ENCODE measurements at regions not wholly inside any gene's neighbourhood (a gene's known extent, or its start where the extent isn't known, plus 50 kb on each side); places are given as distances from the start of the nearest gene placed in this dataset.

DNA sequence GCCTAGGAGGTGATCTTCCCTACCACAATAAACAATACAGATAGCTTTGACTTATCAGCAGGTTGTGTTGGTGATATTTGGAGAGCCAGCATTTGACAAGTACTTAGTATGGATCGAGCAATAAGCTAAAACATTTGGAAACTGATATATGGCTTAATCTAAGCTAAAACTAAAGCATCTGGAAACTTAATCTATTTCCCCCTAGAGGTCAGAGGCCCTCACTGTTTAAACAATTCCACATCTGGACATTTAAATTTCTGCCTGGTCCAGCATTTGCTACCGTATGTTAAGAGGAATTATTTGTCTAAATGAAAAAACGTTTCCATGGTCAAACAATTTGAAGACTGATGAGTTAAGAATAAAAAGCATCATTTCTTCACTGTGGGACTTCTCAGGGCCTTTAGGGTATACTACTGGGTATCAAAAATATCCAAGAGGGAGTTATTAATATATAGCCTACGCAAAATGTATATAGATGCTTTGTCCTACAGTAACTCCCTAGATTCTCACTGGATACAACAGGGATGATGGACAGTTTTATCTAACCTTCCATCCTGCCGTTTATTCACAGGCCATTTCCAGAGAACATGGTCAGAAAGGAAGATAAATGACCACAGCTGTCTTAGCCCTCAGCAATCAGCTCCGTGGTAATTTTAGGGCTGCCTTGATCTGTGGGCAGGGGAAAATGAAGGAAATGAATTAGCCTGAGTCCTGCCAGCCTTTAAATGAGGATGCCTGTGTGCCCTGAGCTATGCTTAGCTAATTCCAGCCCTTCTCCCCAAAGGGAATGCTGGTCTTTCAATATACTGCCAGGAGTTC lies 135.4 kb upstream of the NUDT4 start:
- DNase-seq (ENCODE audit: low read depth in 1 of 2, low spot score in 1 of 2), result no peak

DNA sequence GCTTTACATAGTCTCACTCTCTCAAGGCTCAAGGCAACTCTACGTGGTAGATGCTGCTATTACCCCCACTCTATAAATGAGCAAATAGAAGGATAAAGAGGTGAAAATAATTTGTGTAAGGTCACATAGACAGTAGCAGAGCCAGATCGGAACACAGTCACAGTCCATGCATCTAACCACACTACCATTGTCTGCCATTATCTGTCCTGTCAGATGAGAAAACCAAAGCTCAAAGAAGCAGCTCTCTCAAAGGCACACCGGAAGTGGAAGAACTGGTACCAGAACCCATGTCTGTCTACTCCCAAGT lies 134.4 kb upstream of the NUDT4 start:
- DNase-seq (ENCODE audit: low read depth in 1 of 2, low spot score in 1 of 2), result no peak

DNA sequence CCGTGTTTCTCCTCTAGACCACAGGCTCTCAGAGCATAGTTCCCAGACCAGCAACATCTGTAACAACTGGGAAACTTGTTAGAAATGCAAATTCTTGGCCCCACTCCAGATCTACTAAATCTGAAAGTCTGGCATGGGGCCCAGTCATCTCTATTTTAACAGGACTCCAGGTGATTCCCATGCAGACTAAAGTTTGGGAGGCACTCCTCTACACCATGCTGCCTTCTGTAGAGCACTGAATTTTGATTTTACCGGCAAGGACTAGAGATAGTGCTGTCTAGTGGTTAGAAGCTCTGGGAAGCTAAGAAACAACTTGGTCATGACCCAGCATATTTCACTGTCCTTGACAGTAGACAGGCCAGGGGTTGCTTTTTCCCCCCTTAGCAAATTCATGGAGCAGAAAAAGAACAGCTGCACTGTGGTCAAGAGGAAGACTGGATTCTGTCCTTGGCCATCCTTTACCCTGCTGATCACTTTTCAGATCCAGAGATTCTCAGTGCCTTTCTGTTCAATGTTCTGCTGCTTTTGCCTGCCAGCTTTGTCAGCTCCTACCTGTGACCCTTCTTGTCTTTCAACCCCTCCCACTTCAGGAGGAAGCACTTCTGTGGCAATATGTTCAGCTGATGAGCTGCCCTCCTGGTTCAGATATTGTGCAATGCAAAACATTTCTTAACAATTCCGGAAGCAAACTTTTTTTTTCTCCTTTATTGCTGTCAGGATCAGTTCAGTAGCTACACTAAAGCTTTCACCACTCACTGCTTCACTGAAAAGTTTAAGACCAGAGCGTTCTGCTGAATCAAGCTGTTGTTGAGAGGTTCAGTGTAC lies 133.8 kb upstream of the NUDT4 start:
- DNase-seq (ENCODE audit: low read depth in 1 of 2, low spot score in 1 of 2), result no peak

DNA sequence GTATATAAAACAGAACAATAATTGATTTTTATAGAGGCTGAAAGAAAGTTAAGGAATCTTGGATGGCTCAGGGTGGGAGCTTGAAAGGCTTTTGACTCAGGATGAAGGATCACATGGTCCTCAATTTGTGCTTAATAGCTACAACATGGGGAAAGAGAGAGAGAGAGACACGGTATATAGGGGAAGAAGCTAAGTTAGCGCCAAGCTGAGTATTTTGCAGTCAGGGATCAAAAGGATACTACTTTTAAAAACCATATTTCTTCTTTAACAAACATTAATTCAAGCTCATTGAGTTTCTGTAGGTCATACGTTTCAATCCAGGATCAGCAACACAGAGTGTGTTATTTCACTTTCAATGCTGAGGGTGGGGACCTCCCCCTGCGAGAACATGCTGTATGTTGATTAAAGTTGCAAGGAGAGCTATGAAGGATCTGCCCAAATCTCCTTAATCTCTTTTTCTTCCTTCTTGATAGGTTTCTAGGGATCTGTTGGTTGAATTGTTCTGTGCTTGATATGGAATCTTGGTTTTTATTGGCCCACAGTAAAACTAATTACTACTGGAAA lies 133.1 kb upstream of the NUDT4 start:
- no peak for DNase-seq (ENCODE audit: low read depth in 1 of 2, low spot score in 1 of 2)

DNA sequence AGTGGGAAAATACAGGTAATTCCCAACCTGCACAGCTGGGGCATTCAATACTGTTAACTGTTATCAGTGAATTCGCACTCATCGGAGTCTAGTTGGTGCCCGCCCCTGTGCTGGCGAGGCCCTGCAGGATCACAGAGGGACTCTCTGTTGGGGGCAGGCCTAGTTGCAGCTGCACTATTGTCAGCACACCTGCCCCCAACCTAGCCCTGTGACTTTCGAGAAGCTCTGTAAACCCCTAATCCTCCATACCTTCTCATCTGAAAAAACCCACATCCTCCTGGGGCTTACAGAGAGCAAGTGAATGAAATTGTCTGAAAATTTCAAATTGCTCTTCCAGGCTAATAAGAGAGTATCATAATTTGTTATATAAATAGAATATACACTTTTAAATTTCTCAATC lies 132.2 kb upstream of the NUDT4 start:
- DNase-seq (ENCODE audit: low read depth in 1 of 2, low spot score in 1 of 2), result no peak

DNA sequence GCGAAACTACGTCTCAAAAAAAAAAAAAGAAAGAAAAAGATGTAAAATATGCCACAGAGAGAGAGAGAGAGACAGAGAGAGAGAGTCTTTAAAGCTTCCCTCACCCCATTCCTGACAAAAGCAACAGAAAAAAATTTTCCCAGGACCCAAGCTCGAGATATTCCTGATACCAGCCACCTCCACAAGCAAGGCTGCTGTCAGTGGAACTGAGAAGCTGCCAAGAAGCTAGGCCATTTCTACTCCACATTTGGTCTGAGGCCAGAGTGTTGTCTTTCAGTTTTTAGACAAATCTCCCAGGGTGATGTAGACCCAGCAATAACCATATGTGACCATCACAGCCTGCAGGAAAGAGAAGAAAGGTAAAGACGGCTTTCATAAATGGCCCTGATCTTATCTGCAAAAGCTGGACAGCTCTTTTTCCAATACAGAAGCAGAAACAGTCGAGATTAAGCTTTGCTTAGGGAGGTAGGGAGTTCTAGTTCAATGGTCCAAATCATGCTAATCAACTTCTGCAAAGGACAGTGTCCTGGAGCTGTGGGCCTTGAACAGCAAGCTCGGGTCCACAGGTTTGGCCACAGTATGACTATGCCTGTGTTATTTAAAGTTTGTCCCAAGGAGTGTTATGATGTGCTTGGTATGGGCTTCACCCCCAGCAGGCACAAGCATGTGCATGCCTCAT lies 130.3 kb upstream of the NUDT4 start:
- no peak for DNase-seq (ENCODE audit: low read depth in 1 of 2, low spot score in 1 of 2)

DNA sequence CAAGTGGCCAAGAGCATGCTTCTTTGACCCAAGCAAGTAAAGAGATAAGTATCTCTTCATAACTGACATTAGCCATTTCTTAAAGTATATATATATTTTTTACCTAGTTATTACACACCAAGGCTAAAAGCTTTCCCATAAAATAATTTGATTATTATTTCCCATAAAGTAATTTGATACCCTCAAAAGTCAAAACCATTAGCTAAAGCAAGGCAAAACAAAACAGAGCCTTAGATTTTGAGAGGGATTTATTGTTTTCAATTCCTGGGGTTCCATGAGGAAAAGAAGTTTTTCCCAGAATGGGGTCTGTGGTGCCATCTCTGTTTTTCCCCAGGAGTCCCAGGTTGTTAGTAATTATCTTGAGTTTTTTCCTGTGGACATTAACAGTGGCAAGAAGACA lies 125.5 kb upstream of the NUDT4 start:
- no peak for DNase-seq (ENCODE audit: low read depth in 1 of 2, low spot score in 1 of 2)

DNA sequence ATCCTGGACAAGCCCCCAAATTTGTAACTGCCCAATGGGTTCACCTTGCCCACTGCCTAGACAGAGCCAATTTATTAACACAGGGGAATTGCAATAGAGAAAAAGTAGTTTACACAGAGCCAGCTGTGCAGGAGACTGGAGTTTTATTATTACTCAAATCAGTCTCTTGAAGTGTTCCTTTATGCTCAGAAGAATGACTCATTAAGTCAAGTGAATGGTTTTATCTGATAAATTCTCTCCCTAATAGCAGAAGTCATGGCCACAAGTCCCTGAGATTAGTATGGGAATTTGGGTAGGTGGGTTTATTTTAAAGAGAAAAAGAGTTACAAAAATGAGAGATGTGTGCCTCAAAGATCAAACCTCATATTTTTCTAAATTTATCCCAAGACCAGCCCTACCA lies 122.8 kb upstream of the NUDT4 start:
- DNase-seq (ENCODE audit: low read depth in 1 of 2, low spot score in 1 of 2), result no peak

DNA sequence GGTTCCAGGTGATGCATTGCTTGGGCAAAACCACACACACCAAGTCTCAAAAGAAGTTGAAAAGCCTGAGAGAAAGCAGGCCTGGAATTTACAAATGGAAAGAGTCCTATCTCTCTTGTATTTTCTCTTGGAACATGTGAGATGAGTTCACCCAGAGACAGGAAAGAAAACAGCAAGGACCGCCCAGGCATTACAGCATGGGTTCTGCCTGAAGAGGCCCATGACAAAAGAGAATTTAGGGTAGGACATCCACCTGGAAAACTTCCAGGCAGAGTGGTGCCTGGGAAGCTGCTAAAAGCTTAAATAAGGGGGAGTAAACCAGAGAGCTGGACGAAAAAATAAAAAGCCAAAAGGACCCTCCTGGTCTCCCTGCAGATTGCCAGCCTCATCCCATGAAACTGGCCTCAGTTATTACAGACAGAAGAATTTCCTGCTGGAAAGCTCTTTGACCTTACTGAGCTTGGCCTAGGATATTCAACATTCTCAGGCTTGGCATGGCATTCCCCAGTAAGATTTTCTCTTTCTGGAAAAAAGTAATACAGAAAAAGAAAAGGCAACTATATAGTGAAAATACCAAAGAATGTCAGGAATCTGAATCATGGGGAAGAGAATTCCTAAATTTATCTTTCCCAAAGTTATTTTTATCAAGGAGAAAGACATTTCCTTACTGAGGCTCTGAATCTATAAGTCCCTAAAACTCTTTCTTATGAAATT lies 121.3 kb upstream of the NUDT4 start:
- no peak for DNase-seq (ENCODE audit: low read depth in 1 of 2, low spot score in 1 of 2)

DNA sequence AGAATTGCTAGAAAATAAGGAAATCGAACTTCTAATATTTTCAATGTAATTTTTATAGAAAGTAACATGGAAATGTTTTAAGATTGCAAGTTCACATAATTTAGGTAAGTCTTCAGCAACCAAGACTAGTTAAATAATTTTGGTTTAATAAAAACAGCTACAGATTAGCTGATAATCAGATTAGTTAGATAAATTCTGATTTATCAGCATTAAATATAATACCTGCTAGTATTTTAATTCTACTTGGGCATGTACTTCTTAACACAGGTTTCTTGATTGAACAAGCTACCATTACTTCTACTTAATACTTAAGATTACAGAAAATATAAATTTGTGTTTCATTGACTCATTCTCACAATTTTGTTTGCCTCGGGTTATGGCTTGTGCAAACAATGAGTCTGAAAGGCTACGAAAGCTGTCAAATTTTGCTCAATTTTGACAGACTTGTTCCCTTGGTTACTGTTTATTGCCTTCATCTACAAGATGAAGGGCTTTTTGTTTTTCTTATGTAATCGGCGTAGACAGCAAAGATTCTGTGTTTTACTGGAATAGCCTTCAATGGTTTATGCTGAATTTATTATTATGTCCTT lies 116.1 kb upstream of the NUDT4 start:
- no peak for DNase-seq (ENCODE audit: low read depth in 1 of 2, low spot score in 1 of 2)

DNA sequence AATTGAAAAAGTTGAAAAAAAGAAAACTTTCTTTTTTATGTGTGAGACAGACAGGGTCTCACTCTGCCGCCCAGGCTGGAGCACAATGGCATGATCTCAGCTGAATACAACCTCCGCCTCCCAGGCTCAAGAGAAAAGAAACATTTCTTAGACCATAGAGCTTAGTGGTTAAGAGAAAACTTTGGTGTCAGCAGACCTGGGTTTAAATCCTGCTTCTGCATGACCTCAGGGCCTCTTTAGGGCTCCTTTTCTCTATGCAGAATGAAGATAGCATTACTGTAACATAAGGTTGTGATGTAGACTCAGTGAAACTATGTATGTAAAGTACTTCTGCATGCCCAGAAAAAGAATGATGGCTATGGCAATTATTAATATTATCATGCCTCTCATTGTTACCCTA lies 104.7 kb upstream of the NUDT4 start:
- no peak for DNase-seq (ENCODE audit: low read depth in 1 of 2, low spot score in 1 of 2)

DNA sequence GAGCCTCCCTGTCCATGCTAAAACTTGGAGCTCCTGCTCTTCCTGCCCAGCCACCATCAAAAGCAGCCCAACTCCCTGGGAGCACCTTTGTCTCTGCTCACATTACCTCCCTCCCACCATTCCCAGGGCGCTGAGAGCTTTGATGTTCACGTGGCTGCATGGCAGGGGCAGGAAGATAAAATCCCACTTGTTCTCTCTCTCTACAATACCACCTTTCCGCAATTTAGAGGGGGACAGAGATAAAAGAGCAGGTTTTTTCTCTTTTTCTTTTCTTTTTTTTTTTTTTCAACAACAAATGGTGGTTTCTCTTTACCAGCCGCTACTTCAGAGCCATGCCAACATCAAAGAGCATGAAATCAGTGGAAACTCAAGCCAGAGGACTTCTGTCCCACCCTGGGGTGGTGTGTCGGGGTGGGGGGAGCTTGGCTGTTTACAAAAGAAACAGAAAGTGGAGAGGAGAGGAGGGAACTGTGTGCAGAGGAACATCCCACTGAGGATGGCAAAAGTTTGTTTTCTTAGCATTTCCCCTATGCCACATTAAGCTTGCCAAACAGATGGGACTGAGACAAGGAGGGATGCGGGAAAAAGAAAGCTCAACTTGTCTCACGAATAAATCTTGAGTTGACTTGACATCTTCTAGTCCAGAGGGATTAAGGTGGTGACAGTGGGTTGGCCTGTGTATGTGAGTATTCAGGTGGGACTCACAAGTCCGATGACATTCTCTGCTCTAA lies 103.7 kb upstream of the NUDT4 start:
- no peak for DNase-seq (ENCODE audit: low read depth in 1 of 2, low spot score in 1 of 2)

DNA sequence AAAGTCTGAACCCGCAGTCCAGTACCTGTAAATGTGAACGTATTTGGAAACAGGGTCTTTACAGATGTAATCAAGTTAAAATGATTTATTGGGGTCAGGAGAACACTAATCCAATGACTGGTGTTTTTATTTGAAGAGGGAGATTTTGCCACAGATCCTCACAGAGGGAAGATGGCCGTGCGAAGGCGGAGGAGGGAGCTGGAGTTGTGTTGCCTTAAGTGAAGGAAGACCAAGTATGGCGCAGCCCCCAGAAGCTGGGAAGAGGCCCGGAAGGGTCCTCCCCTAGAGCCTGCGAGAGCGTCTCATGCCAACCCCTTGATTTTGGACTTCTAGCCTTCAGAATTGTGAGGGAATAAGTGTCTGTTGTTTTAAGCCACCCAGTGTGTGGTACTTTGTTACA lies 102.8 kb upstream of the NUDT4 start:
- DNase-seq (ENCODE audit: low read depth in 1 of 2, low spot score in 1 of 2), result no peak

DNA sequence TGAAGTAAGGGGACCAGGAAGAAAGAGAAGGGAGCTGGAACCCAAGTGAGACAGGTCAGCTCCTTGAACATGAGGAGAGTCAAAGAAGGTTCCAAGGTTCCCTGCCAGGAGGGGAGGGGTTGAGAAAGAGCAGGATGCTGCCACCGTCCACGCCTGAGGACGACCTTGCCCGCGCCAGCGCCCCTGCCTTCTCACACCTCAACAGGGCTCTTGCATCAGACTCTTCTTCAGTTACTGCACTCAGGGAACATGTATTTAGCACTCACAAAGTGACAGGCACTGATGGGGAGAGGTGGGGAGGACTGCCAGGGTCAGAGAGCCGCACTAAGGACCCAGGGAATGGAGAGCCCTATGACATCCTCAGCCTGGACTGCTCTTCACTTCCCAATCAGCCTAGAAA lies 102.1 kb upstream of the NUDT4 start:
- DNase-seq (ENCODE audit: low read depth in 1 of 2, low spot score in 1 of 2), result no peak

DNA sequence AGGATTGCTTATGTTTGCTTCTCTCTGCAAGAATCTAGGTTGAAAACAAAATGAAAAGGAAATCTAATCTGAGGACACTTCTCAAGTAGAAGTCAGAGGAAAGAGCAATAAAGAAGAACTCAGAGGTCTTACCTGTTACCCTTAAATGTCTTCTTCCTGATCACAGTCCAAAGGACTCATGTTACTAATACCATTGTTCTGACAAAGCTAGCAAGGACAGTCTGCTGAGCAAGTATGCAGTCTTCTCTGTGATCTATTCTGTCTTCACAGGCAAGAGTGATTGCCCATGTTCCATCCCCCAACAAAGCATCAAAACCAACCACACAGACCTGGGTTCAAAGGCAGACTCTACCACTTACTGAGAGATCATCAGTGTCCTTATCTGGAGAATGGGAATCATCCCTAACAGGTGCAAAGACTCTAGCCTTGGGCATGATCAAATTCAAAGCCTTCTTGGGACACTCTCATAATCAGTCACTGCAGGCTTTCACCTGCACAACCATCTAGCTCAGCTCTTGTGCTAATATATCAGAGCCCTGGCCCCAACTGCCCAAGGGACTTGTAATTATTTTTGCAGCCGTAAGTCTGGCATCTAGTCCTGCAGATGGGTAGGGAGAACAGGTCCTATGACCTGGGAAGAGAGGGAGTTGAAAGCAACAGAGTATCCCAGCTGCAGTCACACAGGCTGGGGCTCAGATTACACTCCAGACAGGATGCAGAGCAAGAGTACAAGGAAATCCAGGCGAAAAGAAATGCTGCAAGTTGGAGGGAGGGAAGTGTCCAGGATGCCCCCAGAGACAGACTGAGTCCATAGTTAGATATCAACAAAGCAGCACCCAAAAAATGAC lies 97.9 kb upstream of the NUDT4 start:
- no peak for DNase-seq (ENCODE audit: low read depth in 1 of 2, low spot score in 1 of 2)

DNA sequence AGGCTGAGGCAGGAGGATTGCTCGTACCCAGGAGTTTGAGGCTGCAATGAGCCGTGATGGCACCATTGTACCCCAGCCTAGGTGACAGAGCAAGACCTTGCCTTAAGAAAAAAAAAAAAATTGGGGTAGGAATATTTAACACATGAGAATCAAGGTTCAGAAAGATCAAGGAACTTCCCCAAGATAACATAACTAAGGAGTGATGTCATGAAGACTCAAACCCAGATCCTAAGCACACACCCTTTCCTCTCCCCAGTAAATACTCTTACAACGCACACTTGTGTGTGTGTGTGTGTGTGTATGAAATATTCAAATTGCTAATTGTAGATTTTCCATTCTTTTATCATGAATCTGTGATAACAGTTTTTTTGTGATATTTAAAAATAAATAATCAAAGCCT lies 90.6 kb upstream of the NUDT4 start:
- DNase-seq (ENCODE audit: low read depth in 1 of 2, low spot score in 1 of 2), result no peak

DNA sequence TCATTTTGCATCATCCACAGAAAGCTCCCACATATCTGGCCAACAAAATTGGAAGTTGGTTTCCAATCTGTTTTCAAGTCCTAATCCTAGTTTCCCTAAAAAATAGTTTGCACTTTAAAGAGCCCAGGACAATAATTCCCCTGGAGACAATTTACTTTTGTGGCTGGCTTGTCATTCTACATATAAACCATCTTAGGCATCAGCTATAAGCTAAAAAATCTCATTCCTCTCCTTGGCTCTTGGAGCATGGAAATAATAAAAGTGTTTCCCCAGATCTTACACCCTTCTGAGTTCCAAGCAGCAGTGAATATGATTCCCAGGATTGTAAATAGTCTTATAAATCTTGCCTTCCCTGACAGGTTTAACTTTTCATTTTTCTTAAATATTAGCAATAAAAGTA lies 89.1 kb upstream of the NUDT4 start:
- DNase-seq (ENCODE audit: low read depth in 1 of 2, low spot score in 1 of 2), result no peak

DNA sequence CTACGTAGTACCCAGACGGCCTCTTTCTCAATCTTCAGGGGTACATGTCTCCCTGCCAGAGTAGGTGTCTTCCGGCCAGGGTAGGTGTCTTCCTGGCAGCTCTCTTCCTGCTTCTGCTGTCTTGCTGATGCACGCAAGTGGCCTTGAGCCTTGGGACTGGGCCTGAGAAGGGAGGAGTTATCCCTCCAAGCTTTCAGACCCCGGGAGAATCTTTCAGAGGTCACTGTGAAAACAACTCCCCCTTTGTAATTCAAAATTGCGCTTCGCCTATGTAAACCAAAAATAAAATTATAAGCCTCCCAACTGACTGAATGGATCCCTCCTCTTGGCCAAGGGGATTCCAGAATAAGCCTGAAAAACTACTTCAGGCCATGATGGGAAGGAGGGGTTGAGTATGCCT lies 87.3 kb upstream of the NUDT4 start:
- DNase-seq (ENCODE audit: low read depth in 1 of 2, low spot score in 1 of 2), result no peak

DNA sequence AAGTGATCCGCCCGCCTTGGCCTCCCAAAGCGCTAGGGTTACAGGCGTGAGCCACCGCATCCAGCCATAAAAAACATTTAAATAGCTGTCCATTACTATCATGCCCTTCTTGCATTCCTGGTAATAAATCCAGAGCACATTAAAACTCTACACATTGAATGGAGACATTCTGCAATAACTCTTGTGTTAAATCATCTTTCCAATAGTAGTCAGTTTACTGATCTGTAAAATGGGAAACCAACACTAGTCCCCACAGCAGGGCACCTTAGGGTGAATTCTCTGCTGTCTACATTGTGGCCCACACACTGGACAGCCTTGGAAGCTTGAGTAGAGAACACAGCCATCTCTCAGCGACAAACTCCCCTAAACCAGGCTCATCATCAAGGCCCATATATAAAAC lies 85.5 kb upstream of the NUDT4 start:
- no peak for DNase-seq (ENCODE audit: low read depth in 1 of 2, low spot score in 1 of 2)
